ENCODE measurements at regions not wholly inside any gene's neighbourhood (a gene's known extent, or its start where the extent isn't known, plus 50 kb on each side); places are given as distances from the start of the nearest gene placed in this dataset.

DNA sequence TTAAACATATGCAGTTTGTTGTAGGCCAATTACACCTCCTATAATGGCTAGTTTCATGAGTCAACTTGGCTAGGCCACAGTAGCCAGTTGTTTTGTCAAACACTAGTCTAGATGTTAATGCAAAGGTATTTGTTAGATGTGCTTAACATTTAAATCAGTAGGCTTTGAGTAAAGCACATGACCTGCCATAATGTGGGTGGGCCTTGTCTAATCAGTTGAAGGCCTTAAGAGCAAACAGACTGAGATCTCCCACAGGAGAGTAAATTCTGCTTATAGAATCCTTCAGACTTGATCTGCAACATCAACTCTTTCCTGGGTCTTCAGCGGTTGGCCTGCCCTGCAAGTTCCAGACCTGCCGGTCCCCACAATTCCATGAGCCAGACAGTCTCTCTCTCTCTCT, 1345.9 kb downstream of the BRD1 start:
- 0 out of 2 replicates have a peak, but pooled peaks cover 3% of the 10 kb centered on the region for H3K36me3 ChIP-seq (ENCODE audit: insufficient read depth)
- H3K27ac ChIP-seq (ENCODE audit: low read depth), result no peak overlapping the region
- no peak overlapping the region for H3K4me3 ChIP-seq
- H3K4me2 ChIP-seq, result no peak overlapping the region
- no peaks in the 10 kb centered on the region for H3K36me3 Mint-ChIP-seq (ENCODE audit: low read depth)
- H3K27me3 ChIP-seq (ENCODE audit: insufficient read depth), result no peaks in the 10 kb centered on the region
- H3F3A ChIP-seq (replicated peaks; ENCODE audit: low read depth), result no peaks in the 10 kb centered on the region
- peaks cover 31% of the 10 kb centered on the region for H3K4me1 Mint-ChIP-seq
- TF ChIP-seq, protein P1, sequence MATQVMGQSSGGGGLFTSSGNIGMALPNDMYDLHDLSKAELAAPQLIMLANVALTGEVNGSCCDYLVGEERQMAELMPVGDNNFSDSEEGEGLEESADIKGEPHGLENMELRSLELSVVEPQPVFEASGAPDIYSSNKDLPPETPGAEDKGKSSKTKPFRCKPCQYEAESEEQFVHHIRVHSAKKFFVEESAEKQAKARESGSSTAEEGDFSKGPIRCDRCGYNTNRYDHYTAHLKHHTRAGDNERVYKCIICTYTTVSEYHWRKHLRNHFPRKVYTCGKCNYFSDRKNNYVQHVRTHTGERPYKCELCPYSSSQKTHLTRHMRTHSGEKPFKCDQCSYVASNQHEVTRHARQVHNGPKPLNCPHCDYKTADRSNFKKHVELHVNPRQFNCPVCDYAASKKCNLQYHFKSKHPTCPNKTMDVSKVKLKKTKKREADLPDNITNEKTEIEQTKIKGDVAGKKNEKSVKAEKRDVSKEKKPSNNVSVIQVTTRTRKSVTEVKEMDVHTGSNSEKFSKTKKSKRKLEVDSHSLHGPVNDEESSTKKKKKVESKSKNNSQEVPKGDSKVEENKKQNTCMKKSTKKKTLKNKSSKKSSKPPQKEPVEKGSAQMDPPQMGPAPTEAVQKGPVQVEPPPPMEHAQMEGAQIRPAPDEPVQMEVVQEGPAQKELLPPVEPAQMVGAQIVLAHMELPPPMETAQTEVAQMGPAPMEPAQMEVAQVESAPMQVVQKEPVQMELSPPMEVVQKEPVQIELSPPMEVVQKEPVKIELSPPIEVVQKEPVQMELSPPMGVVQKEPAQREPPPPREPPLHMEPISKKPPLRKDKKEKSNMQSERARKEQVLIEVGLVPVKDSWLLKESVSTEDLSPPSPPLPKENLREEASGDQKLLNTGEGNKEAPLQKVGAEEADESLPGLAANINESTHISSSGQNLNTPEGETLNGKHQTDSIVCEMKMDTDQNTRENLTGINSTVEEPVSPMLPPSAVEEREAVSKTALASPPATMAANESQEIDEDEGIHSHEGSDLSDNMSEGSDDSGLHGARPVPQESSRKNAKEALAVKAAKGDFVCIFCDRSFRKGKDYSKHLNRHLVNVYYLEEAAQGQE (IDR thresholded peaks at IDR 0.05; ENCODE audit: unreplicated experiment), result no peak
- TF ChIP-seq, protein P2, sequence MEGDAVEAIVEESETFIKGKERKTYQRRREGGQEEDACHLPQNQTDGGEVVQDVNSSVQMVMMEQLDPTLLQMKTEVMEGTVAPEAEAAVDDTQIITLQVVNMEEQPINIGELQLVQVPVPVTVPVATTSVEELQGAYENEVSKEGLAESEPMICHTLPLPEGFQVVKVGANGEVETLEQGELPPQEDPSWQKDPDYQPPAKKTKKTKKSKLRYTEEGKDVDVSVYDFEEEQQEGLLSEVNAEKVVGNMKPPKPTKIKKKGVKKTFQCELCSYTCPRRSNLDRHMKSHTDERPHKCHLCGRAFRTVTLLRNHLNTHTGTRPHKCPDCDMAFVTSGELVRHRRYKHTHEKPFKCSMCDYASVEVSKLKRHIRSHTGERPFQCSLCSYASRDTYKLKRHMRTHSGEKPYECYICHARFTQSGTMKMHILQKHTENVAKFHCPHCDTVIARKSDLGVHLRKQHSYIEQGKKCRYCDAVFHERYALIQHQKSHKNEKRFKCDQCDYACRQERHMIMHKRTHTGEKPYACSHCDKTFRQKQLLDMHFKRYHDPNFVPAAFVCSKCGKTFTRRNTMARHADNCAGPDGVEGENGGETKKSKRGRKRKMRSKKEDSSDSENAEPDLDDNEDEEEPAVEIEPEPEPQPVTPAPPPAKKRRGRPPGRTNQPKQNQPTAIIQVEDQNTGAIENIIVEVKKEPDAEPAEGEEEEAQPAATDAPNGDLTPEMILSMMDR (conservative IDR thresholded peaks at IDR 0.05; ENCODE audit: low read depth in 2 of 2), result no peak
- TF ChIP-seq EZH2phosphoT487 (IDR thresholded peaks at IDR 0.05; ENCODE audit: unreplicated experiment) (no peak), ETS1 (IDR thresholded peaks at IDR 0.05) (no peak), NANOG (IDR thresholded peaks at IDR 0.05; ENCODE audit: borderline replicate concordance) (no peak), JUNB (IDR thresholded peaks at IDR 0.05; ENCODE audit: unreplicated experiment) (no peak), CREB1 (CRISPR knock-in tag; IDR thresholded peaks at IDR 0.05; ENCODE audit: low read depth) (no peak), POLR2AphosphoS5 (IDR thresholded peaks at IDR 0.05; ENCODE audit: low read depth) (no peak), ZNF331 (CRISPR knock-in tag; IDR thresholded peaks at IDR 0.05; ENCODE audit: low read depth) (no peak), ZNF114 (CRISPR knock-in tag; IDR thresholded peaks at IDR 0.05) (no peak)
- TF ChIP-seq, protein P3, sequence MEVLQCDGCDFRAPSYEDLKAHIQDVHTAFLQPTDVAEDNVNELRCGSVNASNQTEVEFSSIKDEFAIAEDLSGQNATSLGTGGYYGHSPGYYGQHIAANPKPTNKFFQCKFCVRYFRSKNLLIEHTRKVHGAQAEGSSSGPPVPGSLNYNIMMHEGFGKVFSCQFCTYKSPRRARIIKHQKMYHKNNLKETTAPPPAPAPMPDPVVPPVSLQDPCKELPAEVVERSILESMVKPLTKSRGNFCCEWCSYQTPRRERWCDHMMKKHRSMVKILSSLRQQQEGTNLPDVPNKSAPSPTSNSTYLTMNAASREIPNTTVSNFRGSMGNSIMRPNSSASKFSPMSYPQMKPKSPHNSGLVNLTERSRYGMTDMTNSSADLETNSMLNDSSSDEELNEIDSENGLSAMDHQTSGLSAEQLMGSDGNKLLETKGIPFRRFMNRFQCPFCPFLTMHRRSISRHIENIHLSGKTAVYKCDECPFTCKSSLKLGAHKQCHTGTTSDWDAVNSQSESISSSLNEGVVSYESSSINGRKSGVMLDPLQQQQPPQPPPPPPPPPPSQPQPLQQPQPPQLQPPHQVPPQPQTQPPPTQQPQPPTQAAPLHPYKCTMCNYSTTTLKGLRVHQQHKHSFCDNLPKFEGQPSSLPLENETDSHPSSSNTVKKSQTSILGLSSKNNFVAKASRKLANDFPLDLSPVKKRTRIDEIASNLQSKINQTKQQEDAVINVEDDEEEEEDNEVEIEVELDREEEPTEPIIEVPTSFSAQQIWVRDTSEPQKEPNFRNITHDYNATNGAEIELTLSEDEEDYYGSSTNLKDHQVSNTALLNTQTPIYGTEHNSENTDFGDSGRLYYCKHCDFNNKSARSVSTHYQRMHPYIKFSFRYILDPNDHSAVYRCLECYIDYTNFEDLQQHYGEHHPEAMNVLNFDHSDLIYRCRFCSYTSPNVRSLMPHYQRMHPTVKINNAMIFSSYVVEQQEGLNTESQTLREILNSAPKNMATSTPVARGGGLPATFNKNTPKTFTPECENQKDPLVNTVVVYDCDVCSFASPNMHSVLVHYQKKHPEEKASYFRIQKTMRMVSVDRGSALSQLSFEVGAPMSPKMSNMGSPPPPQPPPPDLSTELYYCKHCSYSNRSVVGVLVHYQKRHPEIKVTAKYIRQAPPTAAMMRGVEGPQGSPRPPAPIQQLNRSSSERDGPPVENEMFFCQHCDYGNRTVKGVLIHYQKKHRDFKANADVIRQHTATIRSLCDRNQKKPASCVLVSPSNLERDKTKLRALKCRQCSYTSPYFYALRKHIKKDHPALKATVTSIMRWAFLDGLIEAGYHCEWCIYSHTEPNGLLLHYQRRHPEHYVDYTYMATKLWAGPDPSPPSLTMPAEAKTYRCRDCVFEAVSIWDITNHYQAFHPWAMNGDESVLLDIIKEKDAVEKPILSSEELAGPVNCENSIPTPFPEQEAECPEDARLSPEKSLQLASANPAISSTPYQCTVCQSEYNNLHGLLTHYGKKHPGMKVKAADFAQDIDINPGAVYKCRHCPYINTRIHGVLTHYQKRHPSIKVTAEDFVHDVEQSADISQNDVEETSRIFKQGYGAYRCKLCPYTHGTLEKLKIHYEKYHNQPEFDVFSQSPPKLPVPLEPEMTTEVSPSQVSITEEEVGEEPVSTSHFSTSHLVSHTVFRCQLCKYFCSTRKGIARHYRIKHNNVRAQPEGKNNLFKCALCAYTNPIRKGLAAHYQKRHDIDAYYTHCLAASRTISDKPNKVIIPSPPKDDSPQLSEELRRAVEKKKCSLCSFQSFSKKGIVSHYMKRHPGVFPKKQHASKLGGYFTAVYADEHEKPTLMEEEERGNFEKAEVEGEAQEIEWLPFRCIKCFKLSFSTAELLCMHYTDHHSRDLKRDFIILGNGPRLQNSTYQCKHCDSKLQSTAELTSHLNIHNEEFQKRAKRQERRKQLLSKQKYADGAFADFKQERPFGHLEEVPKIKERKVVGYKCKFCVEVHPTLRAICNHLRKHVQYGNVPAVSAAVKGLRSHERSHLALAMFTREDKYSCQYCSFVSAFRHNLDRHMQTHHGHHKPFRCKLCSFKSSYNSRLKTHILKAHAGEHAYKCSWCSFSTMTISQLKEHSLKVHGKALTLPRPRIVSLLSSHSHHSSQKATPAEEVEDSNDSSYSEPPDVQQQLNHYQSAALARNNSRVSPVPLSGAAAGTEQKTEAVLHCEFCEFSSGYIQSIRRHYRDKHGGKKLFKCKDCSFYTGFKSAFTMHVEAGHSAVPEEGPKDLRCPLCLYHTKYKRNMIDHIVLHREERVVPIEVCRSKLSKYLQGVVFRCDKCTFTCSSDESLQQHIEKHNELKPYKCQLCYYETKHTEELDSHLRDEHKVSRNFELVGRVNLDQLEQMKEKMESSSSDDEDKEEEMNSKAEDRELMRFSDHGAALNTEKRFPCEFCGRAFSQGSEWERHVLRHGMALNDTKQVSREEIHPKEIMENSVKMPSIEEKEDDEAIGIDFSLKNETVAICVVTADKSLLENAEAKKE (CRISPR knock-in tag; IDR thresholded peaks at IDR 0.05), result no peak
- DNase-seq (ENCODE audit: low spot score), result no peak
- peaks cover 7% of the 10 kb centered on the region for H3K27me3 Mint-ChIP-seq (ENCODE audit: insufficient read depth, low read depth, poor library complexity)
- H2AFZ ChIP-seq, result no peak overlapping the region
- H3K9me3 Mint-ChIP-seq, result no peaks in the 10 kb centered on the region; the same call in 1 of the 3 replicates
- no peak overlapping the region for H3K27ac Mint-ChIP-seq
- no peak overlapping the region for H3K4me3 Mint-ChIP-seq
- H3K9me2 ChIP-seq (ENCODE audit: insufficient read depth), result no peaks in the 10 kb centered on the region
- no peaks in the 10 kb centered on the region for H3K79me2 ChIP-seq (replicated peaks; ENCODE audit: insufficient read depth)
- H4K20me1 ChIP-seq (replicated peaks; ENCODE audit: insufficient read depth), result no peaks in the 10 kb centered on the region
- no peaks in the 10 kb centered on the region; the same call in 1 of the 2 replicates for H3K4me1 ChIP-seq (ENCODE audit: insufficient read depth)
- no peak for ATAC-seq

Measured in GM23338 (cell line).